Left renal pelvis (tissue), 4 donors: ENCODE measurements at regions not wholly inside any gene's neighbourhood (a gene's known extent, or its start where the extent isn't known, plus 50 kb on each side); places are given as distances from the start of the nearest gene placed in this dataset.

Source experiments
- DNase-seq, 4 donors: peaks; one replicate each; pipeline ENCODE4 v3.0.0-alpha.2; 2013; ENCODE audit warnings: low read depth in 4 of 4, low spot score in 3 of 4

DNA sequence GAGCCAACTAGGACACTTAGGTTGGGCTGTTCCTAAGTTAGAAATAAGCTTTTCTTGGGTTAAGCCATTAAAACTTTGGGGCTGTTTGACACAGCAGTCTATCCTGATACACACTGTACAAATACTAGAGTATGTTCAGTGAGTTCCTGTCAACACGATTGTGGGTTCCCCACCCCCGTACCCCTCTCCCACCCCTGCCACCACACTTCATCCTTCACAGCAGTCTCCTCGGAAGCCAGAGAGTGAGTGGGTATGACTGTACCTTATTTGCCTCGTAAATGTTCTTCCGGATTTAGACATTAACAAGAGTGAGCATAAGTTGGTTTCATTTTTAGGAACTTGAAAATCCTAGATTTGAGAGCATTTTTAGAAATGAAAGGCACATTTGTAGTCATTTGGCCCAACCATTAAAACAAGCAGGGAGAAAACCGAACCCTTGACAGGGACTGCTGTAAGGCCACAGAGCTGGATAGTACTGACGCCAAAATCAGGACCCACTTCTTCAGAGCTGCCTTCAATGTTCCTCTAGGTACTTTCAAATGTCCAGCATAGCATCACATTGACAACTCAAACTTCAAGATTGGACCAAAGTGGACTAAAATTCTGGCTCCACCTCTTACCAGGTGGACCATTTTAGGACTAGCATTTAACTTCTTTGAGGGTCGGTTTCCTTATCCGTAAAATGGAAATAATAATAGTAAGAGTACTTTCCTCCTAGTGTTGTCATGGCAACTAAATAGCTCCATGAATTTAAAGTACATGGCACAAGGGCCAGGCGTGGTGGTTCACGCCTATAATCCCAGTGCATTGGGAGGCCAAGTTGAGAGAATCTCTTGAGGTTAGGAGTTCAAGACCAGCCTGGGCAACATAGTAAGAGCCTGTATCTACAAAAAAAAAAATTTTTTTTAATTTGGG is 166.3 kb upstream of the SERTAD2 start:
- no peak for DNase-seq

DNA sequence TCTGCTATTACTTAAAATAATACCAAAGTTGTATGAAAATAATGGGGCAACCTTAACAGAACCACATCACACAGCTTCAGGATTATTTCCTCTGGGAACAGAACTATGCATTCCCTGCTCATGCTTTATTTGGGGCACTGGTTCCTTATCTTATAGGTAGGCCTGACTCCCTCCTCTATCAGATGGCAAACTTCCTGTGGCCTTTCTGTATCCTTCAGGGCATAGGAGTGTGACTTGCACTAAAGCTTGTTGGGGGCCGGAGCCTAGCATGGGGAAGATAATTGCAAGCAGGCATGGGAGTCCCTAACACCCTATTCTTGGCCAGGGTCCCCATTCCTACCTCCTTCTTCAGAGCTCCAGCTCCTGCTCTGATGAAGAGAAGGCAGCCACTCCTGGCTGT is 167.2 kb upstream of the SERTAD2 start:
- DNase-seq, result no peak

DNA sequence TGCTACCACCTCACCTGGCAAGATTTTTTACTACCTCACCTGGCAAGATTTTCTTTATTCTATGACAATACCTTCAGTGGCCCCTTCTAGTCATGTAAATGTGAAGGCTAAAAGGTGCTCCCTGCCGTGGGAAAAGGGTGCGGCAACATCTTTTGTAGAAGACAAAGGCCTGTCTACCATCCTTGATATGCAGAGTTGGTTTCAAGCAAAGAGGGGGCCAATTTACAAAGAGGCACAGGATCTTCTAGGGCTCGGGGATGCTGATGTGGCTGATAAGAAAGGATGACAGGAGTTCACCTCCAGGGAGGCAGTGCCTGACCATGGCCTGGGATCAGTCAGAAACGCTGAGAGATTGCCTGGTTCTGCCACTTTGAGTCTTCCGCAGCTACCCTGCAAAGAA is 165.4 kb upstream of the SLC1A4 start:
- DNase-seq, result no peak

DNA sequence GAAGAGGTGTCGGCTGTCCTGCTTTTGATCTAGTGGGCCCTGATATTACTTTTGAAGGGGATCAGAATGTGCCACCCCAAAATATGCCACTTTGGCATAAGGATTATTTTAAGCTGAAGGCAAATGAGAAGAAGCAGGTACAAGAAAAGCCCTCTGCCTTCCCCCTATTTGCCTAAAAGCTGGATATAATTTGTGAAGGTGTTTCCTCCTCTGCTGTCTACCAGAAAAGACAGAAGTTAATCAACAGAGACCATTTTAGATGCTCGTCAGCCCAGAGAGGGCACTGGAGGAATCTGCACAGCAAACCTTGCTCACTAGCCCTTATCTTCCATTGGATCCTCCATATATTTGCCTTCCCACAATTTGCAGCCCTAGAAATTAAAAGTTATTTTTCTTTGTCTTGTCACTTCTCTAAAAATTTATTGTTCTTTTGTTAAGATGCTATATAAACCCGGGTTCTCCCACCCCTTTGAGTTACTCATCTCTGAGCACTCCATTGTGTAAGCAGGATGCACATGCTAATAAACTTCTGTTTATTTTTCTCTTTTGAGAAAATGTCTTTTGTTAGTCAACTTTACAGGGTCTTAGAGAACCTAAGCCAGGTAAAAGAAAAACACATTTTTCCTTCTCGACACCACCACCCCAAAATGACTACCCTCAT is 163.2 kb upstream of the SLC1A4 start:
- no peak for DNase-seq

DNA sequence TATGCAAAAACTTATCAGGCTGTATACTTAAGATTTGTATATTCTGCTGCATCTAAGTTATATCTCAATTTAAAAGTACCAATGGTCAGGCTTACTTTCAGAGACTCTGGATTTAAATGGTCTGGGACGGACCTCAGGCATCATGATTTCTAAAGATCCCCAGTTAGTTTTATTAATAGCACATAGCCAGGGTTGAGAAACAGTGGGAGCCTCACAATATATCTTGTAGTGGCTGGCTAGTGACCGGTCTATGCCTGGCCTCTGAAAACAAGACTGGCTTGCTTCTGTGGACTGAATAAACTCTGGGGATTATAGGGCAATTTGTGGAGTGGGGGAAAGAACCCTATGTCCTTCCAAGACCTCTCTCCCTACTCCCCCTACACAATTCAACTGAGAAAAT is 162.5 kb upstream of the SLC1A4 start:
- DNase-seq, result no peak

DNA sequence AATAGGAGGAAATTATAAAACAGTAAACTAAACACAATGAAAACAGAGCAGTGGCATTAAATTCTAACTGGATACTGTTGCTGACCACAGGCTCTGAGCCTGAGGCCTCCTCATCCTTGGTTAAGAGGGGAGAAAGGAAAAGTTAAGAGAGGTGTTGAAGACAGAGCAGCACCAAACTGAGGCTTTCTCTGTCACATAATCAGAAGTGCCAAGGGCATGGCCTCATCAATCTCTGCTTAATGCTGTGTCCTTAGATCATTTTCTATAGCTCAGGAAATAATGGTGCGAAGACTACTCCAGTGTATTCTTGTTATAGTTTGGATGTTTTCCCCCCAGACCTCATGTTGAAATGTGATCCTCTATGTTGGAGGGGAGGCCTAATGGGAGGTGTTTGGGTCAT is 160.9 kb upstream of the SLC1A4 start:
- DNase-seq, result no peak

DNA sequence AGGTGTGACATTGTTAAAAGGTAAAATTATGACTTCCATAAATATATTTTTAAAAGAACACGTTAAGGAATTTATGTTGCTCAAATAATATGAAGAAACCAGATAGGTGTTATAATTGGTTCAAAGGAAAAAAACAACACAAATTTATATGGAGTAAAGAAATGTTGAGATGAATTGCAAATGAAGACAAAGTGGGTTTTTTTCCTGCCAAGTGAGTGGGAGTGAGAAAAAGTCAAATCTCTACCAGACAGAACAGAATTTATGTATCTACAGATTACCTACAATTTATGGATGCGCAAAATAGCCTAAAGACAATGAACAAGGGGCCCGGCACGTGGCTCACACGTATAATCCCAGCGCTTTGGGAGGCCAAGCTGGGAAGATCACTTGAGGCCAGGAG is 159.7 kb upstream of the SLC1A4 start:
- no peak for DNase-seq

DNA sequence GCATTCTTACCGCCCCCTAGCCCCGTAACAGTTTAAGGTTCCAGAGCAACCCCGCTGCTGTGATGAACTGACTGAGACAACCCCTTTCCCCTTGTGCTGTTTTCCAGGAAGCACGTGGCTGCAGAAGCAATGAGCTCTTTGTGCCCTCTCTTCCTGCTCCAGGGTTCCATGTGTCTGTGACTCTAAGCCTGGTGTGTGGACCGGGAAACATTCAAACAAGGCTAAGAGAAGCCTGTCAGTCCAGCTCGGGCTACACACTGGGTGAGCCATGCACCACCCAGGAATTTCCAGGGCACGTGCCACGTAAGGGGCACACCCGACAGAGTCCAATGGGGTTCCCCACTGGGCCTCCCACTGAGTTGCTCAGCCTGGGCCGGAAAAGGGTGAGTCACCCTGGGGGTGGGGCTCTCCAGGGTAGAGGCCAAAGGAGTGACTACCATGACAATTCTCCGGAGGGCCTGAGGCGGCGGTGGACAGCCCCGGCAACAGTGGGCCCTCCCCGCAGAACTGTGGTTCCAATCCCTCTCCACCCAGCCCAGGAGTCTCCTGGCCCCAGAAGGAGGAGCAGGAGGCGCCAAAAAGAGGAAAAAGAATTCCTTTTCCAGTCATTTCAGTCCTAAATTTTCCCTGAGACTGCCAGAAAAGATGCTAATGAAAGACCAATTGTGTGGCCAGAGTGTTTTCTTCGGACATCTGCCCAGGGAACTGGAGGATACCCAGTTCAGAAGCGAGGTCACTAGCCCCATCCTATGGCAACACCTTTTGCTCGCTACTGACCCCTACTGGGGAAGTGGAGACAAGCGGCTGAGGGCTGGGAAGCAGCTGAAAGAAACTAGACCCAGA is 157.8 kb upstream of the SLC1A4 start:
- DNase-seq, result no peak

DNA sequence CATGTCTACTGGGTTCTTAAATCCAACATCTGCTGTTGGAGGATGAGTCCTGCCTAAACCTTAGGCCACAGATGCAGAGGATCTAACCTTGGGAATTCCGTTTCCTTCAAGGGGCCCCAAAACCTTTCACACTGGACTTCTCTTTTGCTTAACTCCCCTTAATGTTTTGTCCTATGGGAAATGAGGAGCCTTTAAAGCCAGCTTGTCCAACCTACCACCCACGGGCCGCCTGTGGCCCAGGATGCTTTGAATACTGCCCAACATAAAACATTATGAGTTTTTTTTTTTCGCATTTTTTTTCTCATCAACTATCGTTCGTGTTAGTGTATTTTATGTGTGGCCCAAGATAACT is 157.2 kb upstream of the SLC1A4 start:
- no peak for DNase-seq

DNA sequence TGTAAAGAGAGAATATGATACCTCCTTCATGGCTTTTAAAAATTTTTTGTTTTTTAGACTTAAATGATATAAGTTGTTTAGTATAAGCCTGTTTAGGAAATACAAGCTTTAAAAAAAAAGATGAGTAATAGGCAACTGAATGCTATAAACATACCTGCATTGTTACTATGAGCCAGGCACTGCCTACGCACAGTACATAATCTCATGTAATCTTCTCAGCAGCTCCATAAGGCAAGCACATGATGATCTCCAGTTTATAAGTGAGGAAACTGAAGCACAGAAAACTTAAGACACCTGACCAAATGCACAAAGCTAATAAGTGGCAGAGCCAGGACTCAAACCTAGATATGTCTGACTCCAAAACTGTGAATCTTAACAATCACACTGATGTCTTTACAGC is 156.3 kb upstream of the SLC1A4 start:
- DNase-seq, result no peak

DNA sequence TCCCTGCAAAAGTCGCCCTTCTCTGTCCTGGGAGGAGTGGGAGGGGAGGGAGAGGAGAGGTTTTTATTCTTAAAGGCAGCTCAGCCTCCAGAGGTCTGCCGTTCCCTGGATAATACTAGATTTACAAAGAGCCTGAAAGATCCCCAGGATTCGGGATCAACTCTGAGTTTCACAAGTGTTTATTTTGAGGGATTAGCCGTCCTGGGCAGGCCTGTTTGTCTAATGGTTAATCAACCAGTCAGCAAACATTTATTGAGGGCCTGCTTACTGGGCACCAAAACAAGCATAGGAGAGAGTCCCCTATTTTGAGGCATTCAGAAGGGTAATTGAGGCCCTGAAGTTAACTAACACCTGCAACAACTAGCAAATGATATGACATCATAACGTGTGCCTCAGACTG is 152.6 kb upstream of the SLC1A4 start:
- DNase-seq, result no peak

DNA sequence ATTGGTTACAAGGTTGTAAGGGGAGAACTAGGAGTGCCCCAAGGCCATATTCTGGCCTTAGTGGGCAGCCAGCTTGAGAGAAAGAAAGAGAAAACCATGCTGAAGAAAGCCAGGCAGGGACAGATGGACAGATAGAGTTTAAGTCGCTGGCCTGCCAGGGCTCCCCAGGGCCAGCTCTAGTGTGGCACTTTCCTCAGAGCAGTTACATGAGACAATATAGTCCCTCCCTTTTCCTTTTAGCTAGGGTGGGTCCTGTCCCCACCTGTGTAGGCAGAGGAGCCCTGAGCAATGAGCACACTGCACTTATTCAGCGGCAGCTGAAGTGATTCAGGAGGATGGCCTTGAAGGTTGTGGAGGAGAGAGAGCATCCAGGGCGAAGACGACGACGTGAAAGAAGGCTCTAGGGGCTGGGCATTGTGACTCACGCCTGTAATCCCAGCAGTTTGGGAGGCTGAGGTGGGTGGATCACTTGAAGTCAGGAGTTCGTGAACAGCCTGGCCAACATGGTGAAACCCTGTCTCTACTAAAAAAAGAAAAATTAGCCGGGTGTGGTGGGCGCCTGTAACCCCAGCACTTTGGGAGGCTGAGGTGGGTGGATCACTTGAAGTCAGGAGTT is 152.0 kb upstream of the SLC1A4 start:
- DNase-seq, result no peak

DNA sequence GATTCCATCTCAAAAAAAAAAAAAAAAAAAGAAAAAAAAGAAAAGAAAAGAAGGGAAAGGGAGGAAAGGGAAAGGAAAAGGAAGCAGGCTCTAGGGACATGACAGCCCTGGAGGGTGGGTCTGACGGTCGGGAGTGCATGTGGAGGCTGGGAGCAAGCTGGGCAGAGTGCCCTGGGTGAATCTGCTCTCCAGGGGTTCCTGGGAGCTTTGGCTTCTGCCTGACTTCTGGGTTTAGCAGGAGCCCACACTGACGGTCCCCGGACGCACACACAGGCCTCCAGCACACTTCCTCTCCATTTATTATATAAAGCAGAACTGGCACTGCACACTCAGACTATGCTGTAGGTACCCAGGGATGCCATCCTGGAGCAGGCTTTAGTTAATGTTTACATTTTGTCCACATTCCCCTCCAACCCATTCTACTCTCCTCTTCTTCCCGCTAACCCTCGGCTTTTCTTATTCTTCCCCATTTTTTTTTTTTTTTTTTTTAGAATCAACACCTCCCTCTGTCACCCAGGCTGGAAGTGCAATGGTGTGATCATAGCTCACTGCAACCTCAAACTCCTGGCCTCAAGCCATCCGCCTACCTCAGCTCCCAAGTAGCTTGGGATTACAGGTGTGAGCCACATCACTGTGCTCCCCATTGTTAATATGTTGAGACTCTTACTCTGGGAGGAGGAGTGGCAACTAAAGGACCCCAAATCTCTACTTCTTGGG is 151.1 kb upstream of the SLC1A4 start:
- no peak for DNase-seq

DNA sequence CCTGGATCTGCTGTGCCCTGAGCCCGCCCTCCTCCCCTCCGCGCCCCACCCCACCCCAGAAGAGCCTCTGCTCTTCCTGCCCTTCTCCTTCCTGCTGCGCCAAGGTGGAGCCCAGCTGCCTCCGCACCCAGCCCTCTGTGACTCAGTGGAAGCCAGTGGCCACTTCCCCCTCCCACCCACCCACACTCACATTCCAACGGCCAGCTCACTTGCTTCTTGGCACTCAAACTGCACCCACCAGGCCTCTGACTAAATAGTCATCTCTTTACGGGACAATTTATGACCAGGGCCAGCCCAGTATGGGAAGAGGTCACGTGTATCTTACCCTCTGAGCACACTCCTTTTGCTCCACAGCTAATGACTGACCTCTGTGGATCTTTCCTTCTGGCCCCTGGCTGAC is 150.4 kb upstream of the SLC1A4 start:
- DNase-seq, result no peak

DNA sequence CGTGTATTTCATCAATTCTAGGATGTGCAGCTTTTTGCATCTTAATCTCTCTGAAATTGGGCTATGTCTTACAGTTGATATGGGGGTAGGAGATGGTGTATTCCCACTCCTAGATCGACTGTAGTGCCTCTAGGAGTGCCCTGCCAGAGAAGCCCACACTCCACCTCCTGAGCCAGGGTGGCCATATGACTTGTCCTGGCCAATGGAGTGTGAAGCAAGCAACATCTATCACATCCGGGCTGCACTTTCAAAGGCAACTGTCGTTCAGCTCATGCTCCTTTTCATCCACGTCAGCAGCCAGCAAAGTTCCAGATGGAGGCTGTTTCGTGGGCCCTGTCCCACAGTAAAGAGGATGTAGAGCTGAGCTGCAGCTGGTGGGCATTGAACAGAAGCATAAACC is 149.4 kb upstream of the SLC1A4 start:
- DNase-seq, result no peak

DNA sequence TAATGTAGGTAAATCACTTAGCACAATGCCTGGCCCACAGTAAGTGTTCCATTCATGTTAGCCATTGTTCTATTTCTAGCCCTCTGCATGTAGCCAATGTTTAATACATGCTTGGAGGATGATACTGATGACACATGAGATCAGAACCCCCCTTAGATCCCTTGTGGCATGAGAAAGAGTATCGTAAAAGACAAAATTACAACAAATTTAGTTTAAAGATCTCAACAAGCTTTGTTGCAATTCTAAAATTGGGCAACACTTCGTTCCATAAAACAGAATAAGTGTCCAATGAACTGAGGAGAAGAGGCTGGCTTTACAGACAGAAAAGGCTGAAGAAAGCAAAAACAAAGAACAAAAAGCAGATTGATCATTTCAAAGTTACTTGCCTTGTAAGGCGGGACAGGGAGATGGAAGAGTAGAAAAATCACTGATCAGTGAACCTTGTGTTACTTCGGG is 148.7 kb upstream of the SLC1A4 start:
- no peak for DNase-seq

DNA sequence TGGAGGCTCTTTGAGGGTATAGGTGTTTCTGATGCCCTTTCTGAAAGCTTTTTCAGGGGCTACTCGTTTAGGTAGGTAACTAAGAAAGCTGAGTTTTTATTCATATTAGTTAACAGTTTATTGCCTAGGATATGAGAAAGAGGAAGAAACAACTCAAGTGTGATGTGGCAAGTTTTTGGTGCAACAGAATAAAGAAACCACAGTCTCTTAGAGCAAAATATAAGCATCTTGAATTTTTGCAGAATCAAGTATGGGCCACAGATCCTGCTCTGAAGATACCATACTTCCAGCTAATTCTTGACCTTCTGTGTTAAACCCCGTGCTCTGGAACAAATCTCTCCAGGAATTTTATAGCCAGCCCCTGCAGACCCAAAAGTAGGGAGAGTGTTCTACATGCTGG is 147.7 kb upstream of the SLC1A4 start:
- no peak for DNase-seq

DNA sequence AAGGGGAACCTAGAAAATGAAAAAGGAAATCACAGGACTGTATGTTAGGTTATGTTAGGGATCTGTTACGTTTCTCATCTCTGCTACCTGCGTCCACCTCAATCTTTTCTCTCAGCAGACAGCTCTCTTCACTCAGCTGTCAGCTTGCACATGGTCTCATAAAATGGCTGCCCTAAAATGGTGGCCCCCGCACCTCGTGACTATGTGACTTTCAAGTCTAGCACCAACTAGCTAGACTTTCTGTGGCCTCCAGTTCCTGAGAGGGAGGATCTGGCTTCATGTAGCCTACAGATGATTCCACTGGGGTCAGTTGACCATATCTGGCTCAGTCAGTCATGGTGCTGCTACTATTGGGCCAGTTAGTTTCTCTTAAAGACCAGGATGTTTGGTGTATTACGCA is 147.2 kb upstream of the SLC1A4 start:
- no peak for DNase-seq

DNA sequence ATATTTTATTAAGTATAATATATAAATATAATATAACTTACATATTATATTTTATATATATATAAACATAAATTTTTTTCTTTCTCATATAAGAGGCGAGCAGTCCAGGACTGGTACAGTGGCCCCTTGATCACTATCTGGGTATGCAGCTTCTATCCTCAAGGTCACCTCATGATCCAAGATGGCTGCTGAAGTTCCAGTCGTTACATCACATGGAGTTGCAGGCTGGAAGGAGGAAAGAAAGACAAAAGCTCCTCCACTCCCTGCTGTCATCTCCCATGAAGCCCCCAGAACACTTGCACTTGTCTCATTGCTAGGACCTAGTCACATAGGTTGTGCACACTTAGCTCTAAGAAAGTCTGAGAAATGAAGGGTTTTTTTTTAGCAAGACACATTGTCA is 145.1 kb upstream of the SLC1A4 start:
- no peak for DNase-seq

DNA sequence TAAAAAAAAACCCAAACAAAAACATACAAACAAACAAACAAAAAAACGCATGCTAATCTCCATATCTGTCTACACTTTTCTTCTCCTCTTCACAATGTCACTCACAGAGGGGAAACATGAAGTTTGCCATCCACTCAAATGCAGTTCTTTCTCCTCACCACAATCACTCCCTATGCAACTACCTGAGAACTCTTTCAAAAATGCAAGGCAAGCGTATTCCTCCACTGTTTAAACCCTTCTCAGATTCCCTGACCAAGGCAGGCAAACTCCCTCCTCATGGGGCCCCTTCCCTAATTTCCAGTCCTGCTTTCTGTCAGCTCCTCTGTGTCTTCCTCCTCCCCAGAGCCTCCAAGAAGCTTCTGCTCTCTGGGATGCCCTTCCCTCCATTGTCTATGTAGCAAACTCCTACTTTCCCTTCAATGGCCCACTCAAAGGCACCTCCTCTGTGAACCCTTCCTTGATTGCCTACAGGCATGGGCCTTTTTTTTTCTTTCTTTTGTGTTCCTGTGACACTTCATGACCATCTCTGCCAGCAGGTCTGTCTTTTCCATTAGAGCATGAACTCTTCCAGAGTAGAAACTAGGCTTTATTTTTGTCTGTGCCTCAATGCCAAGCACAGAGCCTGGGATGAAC is 143.8 kb upstream of the SLC1A4 start:
- DNase-seq, result no peak
